Sigmoid colon (tissue), 6 donors: ENCODE measurements at regions not wholly inside any gene's neighbourhood (a gene's known extent, or its start where the extent isn't known, plus 50 kb on each side); places are given as distances from the start of the nearest gene placed in this dataset.
"Not testable (repeated sequence)": the region's sequence is repeated elsewhere in the genome, so short reads cannot be mapped to it uniquely, and the experiment has no call there.

ENCODE experiments used
- DNase-seq: peaks from one replicate; pipeline ENCODE4 v3.0.0-alpha.2; 2019
- H3K27ac ChIP-seq, 4 donors: fragments of 200-600 bp; sonication (generic); one replicate each; pipeline ENCODE4 v1.5.1; 2016 to 2019; ENCODE audit warnings: mild to moderate bottlenecking in 1 of 4
- H3K27me3 ChIP-seq, 3 donors: fragments of 200-600 bp; sonication (generic); one replicate each; pipeline ENCODE4 v1.5.1; 2019; ENCODE audit warnings: mild to moderate bottlenecking in 1 of 3
- H3K36me3 ChIP-seq, 4 donors: fragments of 200-600 bp; sonication (generic); one replicate each; pipeline ENCODE4 v1.5.1; 2016 to 2019
- H3K4me1 ChIP-seq, 4 donors: fragments of 200-600 bp; sonication (generic); one replicate each; pipeline ENCODE4 v1.5.1; 2017 to 2019
- H3K4me3 ChIP-seq, 4 donors: fragments of 200-600 bp; sonication (generic); one replicate each; pipeline ENCODE4 v1.5.1; 2017 to 2019; ENCODE audit warnings: mild to moderate bottlenecking in 2 of 4, moderate library complexity in 1 of 4
- H3K9me3 ChIP-seq, 4 donors: fragments of 200-600 bp in 3 of 4; sonication (generic) in 3 of 4; one replicate each; pipeline versions ENCODE4 v1.5.1 to v1.6.1; 2013 to 2019
- EP300 ChIP-seq, 4 donors: sonication (generic); formaldehyde crosslinking; IDR thresholded peaks; one replicate each; pipeline ENCODE4 v1.6.1; 2017; ENCODE audit warnings: antibody characterized with exemption in 4 of 4
- POLR2A ChIP-seq, 2 donors: fragments of 450-650 bp; IDR thresholded peaks; one replicate each; pipeline ENCODE4 v1.6.1; 2016; ENCODE audit warnings: antibody characterized with exemption in 2 of 2, mild to moderate bottlenecking in 2 of 2, moderate library complexity in 2 of 2
- POLR2AphosphoS5 ChIP-seq, 4 donors: sonication (generic); formaldehyde crosslinking; IDR thresholded peaks; one replicate each; pipeline ENCODE4 v1.6.1; 2017; ENCODE audit warnings: antibody characterized with exemption in 4 of 4
- WGBS, 2 donors: extraction: QIAGEN DNeasy Blood & Tissue Kit; methylation state at CpG; one replicate each; pipeline ENCODE4 v1.1.7; 2013; 5-methylcytosine and 5-hydroxymethylcytosine counted together
- intact Hi-C: fragments of 100-400 bp; cut with DNase I; formaldehyde crosslinking; loops from one replicate; pipeline ENCODE4 v1.15.1; 2023
- TF ChIP-seq, protein P1 (sequence below), 4 experiments: fragments of 450-650 bp in 3 of 4; fragments of 200-600 bp in 1 of 4; IDR thresholded peaks; one replicate each; pipeline ENCODE4 v1.5.1; 2016 to 2019; ENCODE audit warnings: antibody characterized with exemption in 4 of 4, mild to moderate bottlenecking in 3 of 4, moderate library complexity in 2 of 4
- donor health status: healthy with polysubstance abuse.
- donor health status: healthy.

DNA sequence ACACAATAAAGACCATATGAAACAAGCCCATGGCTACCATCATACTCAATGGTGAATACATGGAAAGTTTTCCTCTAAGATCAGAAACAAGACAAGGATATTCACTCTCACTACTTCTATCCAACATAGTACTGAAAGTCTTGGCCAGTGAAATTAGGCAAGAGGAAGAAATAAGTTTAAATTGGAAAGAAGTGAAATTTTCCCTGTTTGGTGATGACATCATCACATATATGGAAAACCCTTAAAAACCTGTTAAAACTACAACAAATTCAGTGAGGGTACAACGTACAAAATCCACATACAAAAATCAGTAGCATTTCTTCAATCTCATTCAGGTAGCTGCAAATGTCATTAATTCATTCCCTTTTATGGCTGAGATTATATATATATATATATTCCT lies 164.0 kb upstream of the IRS4 start:
- 49 to 77% methylated on average over 1 of the region's 1 CpG for WGBS, 2 donors
- intact Hi-C loops = no loop called here
- no peaks in the 10 kb centered on the region for H3K4me1 ChIP-seq
- TF ChIP-seq POLR2A (IDR thresholded peaks at IDR 0.05) = no peak
- TF ChIP-seq, protein P1, sequence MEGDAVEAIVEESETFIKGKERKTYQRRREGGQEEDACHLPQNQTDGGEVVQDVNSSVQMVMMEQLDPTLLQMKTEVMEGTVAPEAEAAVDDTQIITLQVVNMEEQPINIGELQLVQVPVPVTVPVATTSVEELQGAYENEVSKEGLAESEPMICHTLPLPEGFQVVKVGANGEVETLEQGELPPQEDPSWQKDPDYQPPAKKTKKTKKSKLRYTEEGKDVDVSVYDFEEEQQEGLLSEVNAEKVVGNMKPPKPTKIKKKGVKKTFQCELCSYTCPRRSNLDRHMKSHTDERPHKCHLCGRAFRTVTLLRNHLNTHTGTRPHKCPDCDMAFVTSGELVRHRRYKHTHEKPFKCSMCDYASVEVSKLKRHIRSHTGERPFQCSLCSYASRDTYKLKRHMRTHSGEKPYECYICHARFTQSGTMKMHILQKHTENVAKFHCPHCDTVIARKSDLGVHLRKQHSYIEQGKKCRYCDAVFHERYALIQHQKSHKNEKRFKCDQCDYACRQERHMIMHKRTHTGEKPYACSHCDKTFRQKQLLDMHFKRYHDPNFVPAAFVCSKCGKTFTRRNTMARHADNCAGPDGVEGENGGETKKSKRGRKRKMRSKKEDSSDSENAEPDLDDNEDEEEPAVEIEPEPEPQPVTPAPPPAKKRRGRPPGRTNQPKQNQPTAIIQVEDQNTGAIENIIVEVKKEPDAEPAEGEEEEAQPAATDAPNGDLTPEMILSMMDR (IDR thresholded peaks at IDR 0.05) = no peak
- TF ChIP-seq EP300 (IDR thresholded peaks at IDR 0.05) = no peak
- no peak for TF ChIP-seq POLR2AphosphoS5 (IDR thresholded peaks at IDR 0.05)
- H3K4me3 ChIP-seq = no peak overlapping the region
- DNase-seq = no peak
- no peaks in the 10 kb centered on the region for H3K36me3 ChIP-seq
- H3K27ac ChIP-seq = no peak overlapping the region
- H3K27me3 ChIP-seq = no peaks in the 10 kb centered on the region
- H3K9me3 ChIP-seq = no peaks in the 10 kb centered on the region

DNA sequence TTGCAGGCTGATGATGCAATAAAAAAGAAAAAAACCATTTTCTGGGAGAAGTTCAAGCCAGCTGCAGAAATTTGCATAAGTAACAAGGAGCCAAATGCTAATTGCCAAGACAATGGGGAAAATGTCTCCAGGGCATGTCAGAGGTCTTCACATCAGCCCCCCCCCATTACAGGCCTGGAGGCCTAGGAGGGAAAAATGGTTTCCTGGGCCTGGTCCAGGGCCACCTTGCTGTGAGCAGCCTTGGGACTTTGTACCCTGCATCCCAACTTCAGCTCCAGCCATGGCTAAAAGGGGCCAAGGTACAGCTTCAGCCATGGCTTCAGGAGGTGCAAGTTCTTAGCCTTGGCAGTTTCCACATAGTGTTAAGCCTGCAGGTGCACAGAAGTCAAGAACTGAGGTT lies 160.0 kb upstream of the IRS4 start:
- DNase-seq, H3K9me3 ChIP-seq, H3K27me3 ChIP-seq, H3K4me1 ChIP-seq, H3K36me3 ChIP-seq, H3K4me3 ChIP-seq, H3K27ac ChIP-seq, intact Hi-C loops: not testable (repeated sequence)

DNA sequence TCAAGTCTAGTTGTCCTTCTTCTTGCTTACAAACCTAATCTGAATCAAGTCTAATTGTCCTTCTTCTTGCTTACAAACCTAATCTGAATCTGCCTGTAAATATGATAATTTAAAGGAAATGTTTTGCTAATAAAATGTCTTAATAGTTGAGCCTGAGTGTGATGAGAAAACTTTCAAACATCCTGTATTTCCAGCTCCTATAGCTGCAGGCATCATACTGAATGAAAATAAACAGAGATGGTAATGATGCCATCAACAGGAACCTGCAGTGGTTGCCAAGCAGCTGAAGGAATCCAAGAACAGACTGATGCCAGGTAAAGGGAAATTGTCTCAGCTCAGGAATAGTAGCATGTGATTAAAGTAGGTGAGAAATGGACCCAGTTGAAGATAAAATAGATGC lies 156.1 kb upstream of the IRS4 start:
- Histone ChIP-seq H3K4me1 (no peaks in the 10 kb centered on the region), H3K9me3 (no peaks in the 10 kb centered on the region), H3K36me3 (no peaks in the 10 kb centered on the region), H3K27me3 (no peaks in the 10 kb centered on the region), H3K27ac (no peak overlapping the region), H3K4me3 (no peak overlapping the region)
- intact Hi-C loops = no loop called here
- no peak for TF ChIP-seq POLR2A (IDR thresholded peaks at IDR 0.05)
- TF ChIP-seq, protein P1 (IDR thresholded peaks at IDR 0.05) = no peak
- no peak for TF ChIP-seq EP300 (IDR thresholded peaks at IDR 0.05)
- no peak for TF ChIP-seq POLR2AphosphoS5 (IDR thresholded peaks at IDR 0.05)
- no peak for DNase-seq

DNA sequence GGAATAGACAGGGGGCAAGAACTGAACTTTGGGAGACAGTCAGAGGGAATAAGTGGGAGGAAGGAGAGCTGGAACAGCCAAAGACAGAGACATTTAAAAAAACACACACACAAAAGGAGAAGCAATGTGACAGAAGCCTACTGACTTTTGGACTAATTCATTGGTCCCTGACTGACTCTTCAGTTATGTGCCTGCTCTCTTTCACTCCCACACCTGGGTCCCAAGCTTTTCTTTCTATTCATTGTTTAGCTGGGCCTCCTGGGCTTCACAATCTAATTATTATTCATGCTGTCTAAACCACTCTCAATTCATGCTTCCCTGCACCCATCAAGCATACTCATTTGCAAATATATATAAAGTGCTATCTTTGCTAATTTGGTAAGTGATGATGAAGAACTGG lies 139.2 kb upstream of the IRS4 start:
- H3K4me1 ChIP-seq = no peaks in the 10 kb centered on the region
- H3K27me3 ChIP-seq = no peaks in the 10 kb centered on the region
- no peaks in the 10 kb centered on the region for H3K36me3 ChIP-seq
- H3K4me3 ChIP-seq = no peak overlapping the region
- no peak overlapping the region for H3K27ac ChIP-seq
- H3K9me3 ChIP-seq = no peaks in the 10 kb centered on the region
- TF ChIP-seq, protein P1 (IDR thresholded peaks at IDR 0.05) = no peak
- DNase-seq = no peak
- intact Hi-C loops = no loop called here

DNA sequence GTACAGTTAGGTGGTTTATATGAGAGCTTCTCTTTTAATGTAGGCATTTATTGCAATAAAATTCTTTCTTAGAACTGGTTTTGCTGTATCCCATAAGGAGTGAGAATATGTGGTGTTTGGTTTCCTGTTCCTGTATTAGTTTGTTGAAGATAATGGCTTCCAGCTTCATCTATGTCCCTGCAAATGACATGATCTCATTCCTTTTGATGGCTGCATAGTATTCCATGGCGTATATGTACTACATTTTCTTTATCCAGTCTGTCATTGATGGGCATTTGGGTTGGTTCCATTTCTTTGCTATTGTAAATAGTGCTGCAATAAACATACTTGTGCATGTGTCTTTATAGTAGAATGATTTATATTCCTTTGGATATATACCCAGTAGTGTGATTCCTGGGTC lies 106.7 kb upstream of the IRS4 start:
- intact Hi-C loops, H3K4me1 ChIP-seq, H3K4me3 ChIP-seq, H3K27me3 ChIP-seq, H3K9me3 ChIP-seq, DNase-seq, H3K27ac ChIP-seq, H3K36me3 ChIP-seq: not testable (repeated sequence)
- WGBS, 2 donors = 88 to 89% methylated on average over 1 of the region's 1 CpG

DNA sequence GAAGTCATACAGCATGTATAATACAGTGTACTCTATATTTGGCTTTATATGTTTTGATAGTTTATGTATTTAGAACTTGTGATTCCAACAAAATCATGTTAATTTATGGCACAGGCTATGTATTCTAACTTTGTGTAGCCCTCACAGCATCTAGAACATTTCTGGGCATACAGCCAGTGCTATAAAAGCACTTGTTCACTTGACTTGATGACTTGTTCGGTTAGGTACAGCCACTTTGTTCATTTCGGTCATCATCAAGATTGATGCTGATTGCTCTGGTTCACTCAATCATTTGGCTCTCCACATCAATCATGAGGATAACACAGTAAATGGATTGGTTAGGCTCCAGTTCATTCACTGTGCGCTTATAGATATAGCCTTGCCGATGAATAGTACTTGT lies 97.6 kb upstream of the IRS4 start:
- Histone ChIP-seq H3K27ac (no peak overlapping the region), H3K36me3 (no peaks in the 10 kb centered on the region), H3K27me3 (no peaks in the 10 kb centered on the region), H3K4me3 (no peak overlapping the region), H3K9me3 (no peaks in the 10 kb centered on the region), H3K4me1 (no peaks in the 10 kb centered on the region)
- TF ChIP-seq POLR2A (IDR thresholded peaks at IDR 0.05) (no peak), EP300 (IDR thresholded peaks at IDR 0.05) (no peak), POLR2AphosphoS5 (IDR thresholded peaks at IDR 0.05) (no peak)
- TF ChIP-seq, protein P1 (IDR thresholded peaks at IDR 0.05) = no peak
- DNase-seq = no peak
- intact Hi-C loops = no loop called here
- 66 to 92% methylated on average over 4 of the region's 4 CpGs for WGBS, 2 donors
